ENCODE measurements at regions not wholly inside any gene's neighbourhood (a gene's known extent, or its start where the extent isn't known, plus 50 kb on each side); places are given as distances from the start of the nearest gene placed in this dataset.

DNA sequence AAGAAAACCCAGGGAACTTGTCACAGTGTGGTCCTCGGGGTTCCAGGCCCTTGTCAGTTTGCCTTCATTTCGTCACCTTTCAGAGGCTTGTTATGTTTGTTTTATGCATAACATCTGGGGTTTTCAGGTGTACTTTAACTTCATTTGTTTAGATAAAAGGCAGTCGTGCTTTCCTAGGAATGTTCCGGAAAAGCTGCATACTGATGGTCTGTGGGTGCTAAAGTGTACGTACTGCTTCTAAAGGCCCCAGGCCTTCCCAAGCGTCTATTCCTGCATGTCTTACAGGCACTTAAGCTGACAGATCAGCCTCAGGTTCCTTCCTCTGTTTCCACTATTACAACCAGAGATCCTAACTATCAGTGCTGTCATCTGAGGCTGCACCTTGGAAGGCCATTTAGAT lies 95.6 kb upstream of the ANKH start:
- Histone ChIP-seq H3K9ac (ENCODE audit: control insufficient read depth, extremely low read depth, insufficient read depth, low read length) (no peak overlapping the region), H3K4me2 (ENCODE audit: control insufficient read depth, extremely low read depth, insufficient read depth, low read depth, low read length) (no peak overlapping the region), H3K4me3 (ENCODE audit: control insufficient read depth in 2 of 3, extremely low read depth in 1 of 3, insufficient read depth in 2 of 3, low read depth in 1 of 3, low read length in 3 of 3) (no peak overlapping the region), H3K9me1 (ENCODE audit: control insufficient read depth, extremely low read depth, insufficient read depth, low read length) (no peaks in the 10 kb centered on the region), H3K9me3 (ENCODE audit: control insufficient read depth, low read depth, low read length) (no peaks in the 10 kb centered on the region), H3K27ac (ENCODE audit: control insufficient read depth, insufficient read depth, low read length) (no peak overlapping the region), H4K20me1 (ENCODE audit: control insufficient read depth, extremely low read depth, insufficient read depth, low read length) (no peaks in the 10 kb centered on the region), H3K79me2 (ENCODE audit: control insufficient read depth, insufficient read depth, low read length) (no peaks in the 10 kb centered on the region), H3K36me3 (ENCODE audit: control insufficient read depth in 2 of 2, extremely low read depth in 1 of 2, insufficient read depth in 2 of 2, low read length in 2 of 2) (no peaks in the 10 kb centered on the region), H3K27me3 (ENCODE audit: control insufficient read depth, extremely low read depth, insufficient read depth, low read length) (no peaks in the 10 kb centered on the region), H2AFZ (ENCODE audit: control insufficient read depth, low read length) (no peak overlapping the region), H3K4me1 (ENCODE audit: control insufficient read depth, extremely low read depth, insufficient read depth, low read length) (no peaks in the 10 kb centered on the region)
- no peak for DNase-seq (ENCODE audit: low read depth, low spot score)
- TF ChIP-seq EZH2 (IDR thresholded peaks at IDR 0.05; ENCODE audit: low read length) = no peak
- TF ChIP-seq, protein P1, sequence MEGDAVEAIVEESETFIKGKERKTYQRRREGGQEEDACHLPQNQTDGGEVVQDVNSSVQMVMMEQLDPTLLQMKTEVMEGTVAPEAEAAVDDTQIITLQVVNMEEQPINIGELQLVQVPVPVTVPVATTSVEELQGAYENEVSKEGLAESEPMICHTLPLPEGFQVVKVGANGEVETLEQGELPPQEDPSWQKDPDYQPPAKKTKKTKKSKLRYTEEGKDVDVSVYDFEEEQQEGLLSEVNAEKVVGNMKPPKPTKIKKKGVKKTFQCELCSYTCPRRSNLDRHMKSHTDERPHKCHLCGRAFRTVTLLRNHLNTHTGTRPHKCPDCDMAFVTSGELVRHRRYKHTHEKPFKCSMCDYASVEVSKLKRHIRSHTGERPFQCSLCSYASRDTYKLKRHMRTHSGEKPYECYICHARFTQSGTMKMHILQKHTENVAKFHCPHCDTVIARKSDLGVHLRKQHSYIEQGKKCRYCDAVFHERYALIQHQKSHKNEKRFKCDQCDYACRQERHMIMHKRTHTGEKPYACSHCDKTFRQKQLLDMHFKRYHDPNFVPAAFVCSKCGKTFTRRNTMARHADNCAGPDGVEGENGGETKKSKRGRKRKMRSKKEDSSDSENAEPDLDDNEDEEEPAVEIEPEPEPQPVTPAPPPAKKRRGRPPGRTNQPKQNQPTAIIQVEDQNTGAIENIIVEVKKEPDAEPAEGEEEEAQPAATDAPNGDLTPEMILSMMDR (optimal IDR thresholded peaks at IDR 0.05 in 1 of 3, IDR thresholded peaks at IDR 0.05 in 1 of 3, conservative IDR thresholded peaks at IDR 0.05 in 1 of 3; ENCODE audit: extremely low read depth in 1 of 3, insufficient read depth in 2 of 3, low read length in 3 of 3) = no peak
- FAIRE-seq = no peak
- dilution Hi-C loops (cut with MboI; ENCODE audit: extremely low pct_ligation_motif_present, low sequenced_read_pairs) = no loop called here

DNA sequence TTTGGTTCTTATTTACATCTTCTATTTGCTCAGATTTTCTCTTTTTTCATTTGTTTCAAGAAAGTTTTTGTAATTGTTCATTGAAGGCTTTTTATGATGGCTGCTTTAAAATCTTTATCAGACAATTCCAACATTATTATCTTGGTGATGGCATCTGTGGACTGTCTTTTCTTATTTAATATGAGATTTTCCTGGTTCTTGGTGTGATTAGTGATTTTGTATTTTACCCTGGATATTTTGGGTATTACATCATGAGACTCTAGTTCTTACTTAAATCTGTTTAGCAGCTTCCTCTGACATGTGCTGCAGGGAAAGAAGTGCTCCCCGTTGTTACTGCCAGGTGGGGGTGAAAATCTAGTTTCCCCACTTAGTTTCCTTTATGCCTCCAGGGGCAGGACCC lies 94.2 kb upstream of the ANKH start:
- H3K9me1 ChIP-seq (ENCODE audit: control insufficient read depth, extremely low read depth, insufficient read depth, low read length) = no peaks in the 10 kb centered on the region
- H3K79me2 ChIP-seq (ENCODE audit: control insufficient read depth, insufficient read depth, low read length) = no peaks in the 10 kb centered on the region
- H3K4me3 ChIP-seq (ENCODE audit: control insufficient read depth in 2 of 3, extremely low read depth in 1 of 3, insufficient read depth in 2 of 3, low read depth in 1 of 3, low read length in 3 of 3) = no peak overlapping the region
- no peaks in the 10 kb centered on the region for H3K9me3 ChIP-seq (ENCODE audit: control insufficient read depth, low read depth, low read length)
- FAIRE-seq (no peak), DNase-seq (ENCODE audit: low read depth, low spot score) (no peak)
- TF ChIP-seq, protein P1 (optimal IDR thresholded peaks at IDR 0.05 in 1 of 3, IDR thresholded peaks at IDR 0.05 in 1 of 3, conservative IDR thresholded peaks at IDR 0.05 in 1 of 3; ENCODE audit: extremely low read depth in 1 of 3, insufficient read depth in 2 of 3, low read length in 3 of 3) = no peak
- no peak for TF ChIP-seq EZH2 (IDR thresholded peaks at IDR 0.05; ENCODE audit: low read length)
- H3K9ac ChIP-seq (ENCODE audit: control insufficient read depth, extremely low read depth, insufficient read depth, low read length) = no peak overlapping the region
- H3K4me1 ChIP-seq (ENCODE audit: control insufficient read depth, extremely low read depth, insufficient read depth, low read length) = no peaks in the 10 kb centered on the region
- no peaks in the 10 kb centered on the region for H4K20me1 ChIP-seq (ENCODE audit: control insufficient read depth, extremely low read depth, insufficient read depth, low read length)
- dilution Hi-C loops (cut with MboI; ENCODE audit: extremely low pct_ligation_motif_present, low sequenced_read_pairs) = no loop called here
- H3K36me3 ChIP-seq (ENCODE audit: control insufficient read depth in 2 of 2, extremely low read depth in 1 of 2, insufficient read depth in 2 of 2, low read length in 2 of 2) = no peaks in the 10 kb centered on the region
- no peak overlapping the region for H3K4me2 ChIP-seq (ENCODE audit: control insufficient read depth, extremely low read depth, insufficient read depth, low read depth, low read length)
- H3K27ac ChIP-seq (ENCODE audit: control insufficient read depth, insufficient read depth, low read length) = no peak overlapping the region
- no peaks in the 10 kb centered on the region for H3K27me3 ChIP-seq (ENCODE audit: control insufficient read depth, extremely low read depth, insufficient read depth, low read length)
- H2AFZ ChIP-seq (ENCODE audit: control insufficient read depth, low read length) = no peak overlapping the region
